H9 (cell line): ENCODE measurements at regions not wholly inside any gene's neighbourhood (a gene's known extent, or its start where the extent isn't known, plus 50 kb on each side); places are given as distances from the start of the nearest gene placed in this dataset.

Source experiments
- DNase-seq: peaks from one replicate; pipeline ENCODE4 v3.0.0-alpha.2; 2017
- H2AFZ ChIP-seq: one replicate; pipeline ENCODE4 v1.6.1; 2013; ENCODE audit warnings: mild to moderate bottlenecking, low read length, control low read depth, moderate library complexity
- H2AK5ac ChIP-seq: 2 replicates; pipeline ENCODE4 v1.6.1; 2013; ENCODE audit warnings: low read length, control low read depth, mixed read lengths; ENCODE audit not compliant: insufficient read length
- H2BK120ac ChIP-seq: one replicate; pipeline ENCODE4 v1.6.1; 2013; ENCODE audit warnings: low read depth, mild to moderate bottlenecking, low read length, control low read depth, inconsistent platforms; ENCODE audit not compliant: poor library complexity, severe bottlenecking
- H2BK12ac ChIP-seq: 2 replicates; pipeline ENCODE4 v1.6.1; 2013; ENCODE audit warnings: low read length, control low read depth, mixed read lengths, low read depth; ENCODE audit not compliant: insufficient read length
- H2BK15ac ChIP-seq: 2 replicates; pipeline ENCODE4 v1.6.1; 2013; ENCODE audit warnings: low read depth, low read length, control low read depth
- H2BK20ac ChIP-seq: one replicate; pipeline ENCODE4 v1.6.1; 2013; ENCODE audit warnings: low read depth, mild to moderate bottlenecking, low read length, control low read depth, inconsistent platforms; ENCODE audit not compliant: poor library complexity, severe bottlenecking
- H2BK5ac ChIP-seq: 2 replicates; pipeline ENCODE4 v1.6.1; 2013; ENCODE audit warnings: low read length, control low read depth, mixed read lengths; ENCODE audit not compliant: insufficient read length
- H3K14ac ChIP-seq: 2 replicates; pipeline ENCODE4 v1.6.1; 2013; ENCODE audit warnings: low read length, control low read depth; ENCODE audit not compliant: insufficient read depth
- H3K18ac ChIP-seq: 2 replicates; pipeline ENCODE4 v1.6.1; 2013; ENCODE audit warnings: low read depth, mild to moderate bottlenecking, mixed read lengths, low read length, control low read depth; ENCODE audit not compliant: insufficient read length
- H3K23ac ChIP-seq: 2 replicates; pipeline ENCODE4 v1.6.1; 2013; ENCODE audit warnings: low read length, control low read depth, mixed read lengths, low read depth; ENCODE audit not compliant: insufficient read length
- H3K23me2 ChIP-seq: 2 replicates; pipeline ENCODE4 v1.6.1; 2013; ENCODE audit warnings: low read depth, mild to moderate bottlenecking, mixed read lengths, low read length, control low read depth; ENCODE audit not compliant: insufficient read length, poor library complexity, severe bottlenecking
- H3K27ac ChIP-seq: 2 replicates; pipeline ENCODE4 v1.5.1; 2013; ENCODE audit warnings: low read length, control low read depth, mixed read lengths, low read depth; ENCODE audit not compliant: insufficient read length
- H3K27me3 ChIP-seq: 2 replicates; pipeline ENCODE4 v1.6.1; 2013; ENCODE audit warnings: low read length, control low read depth, inconsistent platforms; ENCODE audit not compliant: insufficient read depth
- H3K4ac ChIP-seq: 2 replicates; pipeline ENCODE4 v1.6.1; 2013; ENCODE audit warnings: low read depth, mild to moderate bottlenecking, control low read depth, inconsistent platforms, low read length, moderate library complexity
- H3K4me1 ChIP-seq: 2 replicates; pipeline ENCODE4 v1.6.1; 2013; ENCODE audit warnings: low read length, control low read depth, inconsistent platforms; ENCODE audit not compliant: insufficient read depth
- H3K4me2 ChIP-seq: 2 replicates; pipeline ENCODE4 v1.6.1; 2013; ENCODE audit warnings: low read length, control low read depth, mixed read lengths; ENCODE audit not compliant: insufficient read length, insufficient read depth
- H3K56ac ChIP-seq: 2 replicates; pipeline ENCODE4 v1.6.1; 2013; ENCODE audit warnings: low read depth, mild to moderate bottlenecking, mixed read lengths, low read length, control low read depth; ENCODE audit not compliant: insufficient read length
- H3K79me1 ChIP-seq: 2 replicates; pipeline ENCODE4 v1.6.1; 2013; ENCODE audit warnings: low read depth, mild to moderate bottlenecking, moderate library complexity, low read length, control low read depth, inconsistent platforms; ENCODE audit not compliant: insufficient read depth, poor library complexity, severe bottlenecking
- H3K79me2 ChIP-seq: 2 replicates; pipeline ENCODE4 v1.6.1; 2013; ENCODE audit warnings: low read length, control low read depth, inconsistent platforms; ENCODE audit not compliant: insufficient read depth
- H3K9ac ChIP-seq: 2 replicates; pipeline ENCODE4 v1.6.1; 2013; ENCODE audit warnings: low read length, control low read depth, mixed read lengths; ENCODE audit not compliant: insufficient read length; ENCODE audit errors: extremely low read depth
- H3K9me3 ChIP-seq: one replicate; pipeline ENCODE4 v1.6.1; 2013; ENCODE audit warnings: low read depth, low read length, inconsistent platforms; ENCODE audit not compliant: control insufficient read depth
- H3T11ph ChIP-seq: one replicate; pipeline ENCODE4 v1.6.1; 2013; ENCODE audit warnings: mild to moderate bottlenecking, low read length, control low read depth, inconsistent platforms
- H4K20me1 ChIP-seq: one replicate; pipeline ENCODE4 v1.6.1; 2013; ENCODE audit not compliant: control insufficient read depth, insufficient read length, insufficient read depth
- H4K5ac ChIP-seq: 2 replicates; pipeline ENCODE4 v1.6.1; 2013; ENCODE audit warnings: low read depth, mild to moderate bottlenecking, mixed read lengths, low read length, control low read depth; ENCODE audit not compliant: insufficient read length
- H4K8ac ChIP-seq: replicated peaks from 2 replicates; pipeline ENCODE4 v1.6.1; 2013; ENCODE audit warnings: low read length, control low read depth, mixed read lengths, low read depth; ENCODE audit not compliant: insufficient read length
- H4K91ac ChIP-seq: 2 replicates; pipeline ENCODE4 v1.6.1; 2013; ENCODE audit warnings: low read depth, mild to moderate bottlenecking, moderate library complexity, mixed read lengths, low read length, control low read depth; ENCODE audit not compliant: insufficient read length
- H3K27ac Mint-ChIP-seq, 3 experiments: 2 replicates in 2 of 3; 3 replicates in 1 of 3; pipeline ENCODE4 v1.8.0; 2020 to 2021; ENCODE audit warnings: mixed read lengths in 3 of 3, mild to moderate bottlenecking in 1 of 3, moderate library complexity in 1 of 3
- H3K27me3 Mint-ChIP-seq: 2 replicates; pipeline ENCODE4 v1.8.0; 2021; ENCODE audit warnings: low read depth, mild to moderate bottlenecking, moderate library complexity, mixed read lengths
- H3K36me3 Mint-ChIP-seq, 3 experiments: 2 replicates in 2 of 3; 3 replicates in 1 of 3; pipeline ENCODE4 v1.8.0; 2020 to 2021; ENCODE audit warnings: low read depth in 3 of 3, mixed read lengths in 3 of 3; ENCODE audit not compliant: insufficient read depth in 1 of 3
- H3K4me1 Mint-ChIP-seq, 2 experiments: 2 replicates each; pipeline ENCODE4 v1.8.0; 2020; ENCODE audit warnings: mixed read lengths in 2 of 2
- H3K4me3 Mint-ChIP-seq, 2 experiments: 2 replicates in 1 of 2; 3 replicates in 1 of 2; pipeline ENCODE4 v1.8.0; 2020 to 2021; ENCODE audit warnings: mild to moderate bottlenecking in 2 of 2, mixed read lengths in 2 of 2, moderate library complexity in 1 of 2
- H3K9me3 Mint-ChIP-seq, 2 experiments: 2 replicates in 1 of 2; 3 replicates in 1 of 2; pipeline ENCODE4 v1.8.0; 2020; ENCODE audit warnings: mild to moderate bottlenecking in 2 of 2, mixed read lengths in 2 of 2, moderate library complexity in 1 of 2
- CTCF ChIP-seq: fragments of 200-600 bp; sonication (generic); conservative IDR thresholded peaks from 3 replicates; pipeline ENCODE4 v1.8.0; 2021; ENCODE audit warnings: antibody characterized with exemption, mild to moderate bottlenecking

GRCh38 chr15:38893925-38894242 is 329.3 kb upstream of the RASGRP1 start:
- peaks cover 3 to 14% of the 10 kb centered on the region in 2 experiments; a peak in 4 of 5 replicates for H3K9me3 Mint-ChIP-seq
- Histone ChIP-seq H4K8ac (no peak overlapping the region), H3K9ac (no peak overlapping the region), H3K4me2 (no peak overlapping the region), H2BK15ac (no peak overlapping the region), H3K27ac (no peak overlapping the region), H3K9me3 (no peaks in the 10 kb centered on the region), H3K23ac (no peak overlapping the region), H4K20me1 (no peaks in the 10 kb centered on the region), H4K5ac (no peak overlapping the region), H3K18ac (no peak overlapping the region), H2BK120ac (no peak overlapping the region), H3K79me1 (no peaks in the 10 kb centered on the region), H3K79me2 (no peaks in the 10 kb centered on the region), H3K14ac (no peak overlapping the region), H2BK5ac (no peak overlapping the region), H2AFZ (no peak overlapping the region), H2BK12ac (no peak overlapping the region), H3K27me3 (no peaks in the 10 kb centered on the region), H3K23me2 (no peaks in the 10 kb centered on the region), H2AK5ac (no peak overlapping the region), H2BK20ac (no peak overlapping the region), H3K4me1 (no peaks in the 10 kb centered on the region), H3K4ac (no peak overlapping the region), H3K56ac (no peak overlapping the region), H4K91ac (no peak overlapping the region), H3T11ph (no peak overlapping the region)
- no peak overlapping the region for H3K27ac Mint-ChIP-seq
- peaks cover 1% of the 10 kb centered on the region for H3K27me3 Mint-ChIP-seq
- H3K36me3 Mint-ChIP-seq = peaks cover 0 to 6% (median 0%) of the 10 kb centered on the region in 3 experiments; a peak in 2 of 7 replicates
- TF ChIP-seq CTCF = no peak
- H3K4me1 Mint-ChIP-seq = peaks cover 2% of the 10 kb centered on the region in 2 experiments; a peak in 1 of 4 replicates
- DNase-seq = no peak
- H3K4me3 Mint-ChIP-seq = no peak overlapping the region
